HG02852 (cell line): ENCODE measurements at regions not wholly inside any gene's neighbourhood (a gene's known extent, or its start where the extent isn't known, plus 50 kb on each side); places are given as distances from the start of the nearest gene placed in this dataset.
A peak's percentile ranks its signal among the peaks of the same experiment; 100 is the strongest.
"Not testable (repeated sequence)": the region's sequence is repeated elsewhere in the genome, so short reads cannot be mapped to it uniquely, and the experiment has no call there.

Source experiments
- ATAC-seq: cut with Tn5 transposase; IDR thresholded peaks from one replicate; pipeline ENCODE4 v1.9.1; 2021; ENCODE audit warnings: mild to moderate bottlenecking, moderate library complexity; ENCODE audit not compliant: unreplicated experiment

- not testable (repeated sequence) for ATAC-seq
Measured at GRCh38 chr16:72729552-72729951, 318.4 kb downstream of the ZFHX3 start.

- no peak for ATAC-seq
Measured at GRCh38 chr16:72728516-72728915, 319.4 kb downstream of the ZFHX3 start.

GRCh38 chr16:72727565-72727964 lies 320.4 kb downstream of the ZFHX3 start:
- no peak for ATAC-seq

- ATAC-seq = no peak
Measured at GRCh38 chr16:72725643-72726042, 322.3 kb downstream of the ZFHX3 start.

GRCh38 chr16:72723781-72724180 lies 324.1 kb downstream of the ZFHX3 start:
- no peak for ATAC-seq

GRCh38 chr16:72722552-72722951 lies 325.4 kb downstream of the ZFHX3 start:
- ATAC-seq = no peak

DNA sequence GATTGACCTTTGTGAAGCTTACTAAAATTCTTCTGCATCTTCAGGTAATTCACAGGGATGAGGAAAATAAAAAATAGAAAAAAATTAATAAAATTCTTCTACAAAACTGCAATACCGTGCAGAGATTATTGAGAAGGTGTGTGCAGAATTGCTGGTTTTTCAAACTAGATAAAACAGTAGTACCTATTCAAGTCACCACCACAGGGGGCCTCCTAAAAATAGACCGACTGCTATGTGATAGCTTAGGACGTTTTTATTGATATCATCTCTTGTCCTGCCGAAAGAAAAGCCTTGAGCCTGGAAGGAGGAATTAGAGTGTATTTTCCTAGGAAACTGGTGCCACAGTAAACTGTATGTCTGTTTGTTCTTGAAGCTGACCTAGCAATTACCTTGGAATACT lies 325.9 kb downstream of the ZFHX3 start:
- ATAC-seq = no peak

DNA sequence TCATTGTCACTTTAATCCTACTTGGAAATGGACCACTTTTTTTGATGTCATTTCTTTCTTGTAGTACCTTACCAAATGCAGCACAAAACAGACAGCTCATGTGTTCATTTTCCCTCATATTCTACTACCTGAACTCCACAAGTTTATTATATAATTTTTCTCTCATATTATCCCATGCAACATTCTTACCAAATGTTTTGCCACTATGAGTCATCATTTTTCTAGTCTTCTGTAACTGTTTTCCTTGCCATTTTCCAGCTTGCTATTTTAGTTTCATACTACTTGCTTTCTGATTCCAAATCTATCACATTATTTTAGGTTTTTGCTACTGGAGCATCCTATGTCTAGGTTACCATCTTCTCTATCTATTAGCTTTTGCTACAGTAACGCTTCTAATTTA lies 332.7 kb downstream of the ZFHX3 start:
- no peak for ATAC-seq

- ATAC-seq = no peak
Measured at GRCh38 chr16:72711823-72712222, 336.1 kb downstream of the ZFHX3 start.

DNA sequence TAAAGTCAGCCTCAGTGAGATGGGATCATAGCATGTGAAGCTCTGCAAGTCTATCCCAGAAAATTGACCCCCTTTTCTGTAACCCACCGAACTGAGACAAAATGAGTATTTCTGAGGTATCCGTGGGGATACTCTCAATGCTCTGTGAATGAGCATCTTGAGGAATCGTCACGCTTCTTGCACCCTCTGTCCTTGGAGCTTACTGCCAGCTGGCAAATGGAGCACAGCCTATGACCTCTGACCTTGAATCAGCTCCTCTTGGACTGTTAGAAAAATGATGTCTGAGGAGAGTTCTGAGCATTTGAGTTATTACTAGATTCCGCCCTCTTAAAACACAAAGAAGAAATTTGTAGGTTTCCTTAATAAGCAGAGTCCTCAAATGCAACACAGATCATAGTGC lies 342.1 kb downstream of the ZFHX3 start:
- no peak for ATAC-seq

DNA sequence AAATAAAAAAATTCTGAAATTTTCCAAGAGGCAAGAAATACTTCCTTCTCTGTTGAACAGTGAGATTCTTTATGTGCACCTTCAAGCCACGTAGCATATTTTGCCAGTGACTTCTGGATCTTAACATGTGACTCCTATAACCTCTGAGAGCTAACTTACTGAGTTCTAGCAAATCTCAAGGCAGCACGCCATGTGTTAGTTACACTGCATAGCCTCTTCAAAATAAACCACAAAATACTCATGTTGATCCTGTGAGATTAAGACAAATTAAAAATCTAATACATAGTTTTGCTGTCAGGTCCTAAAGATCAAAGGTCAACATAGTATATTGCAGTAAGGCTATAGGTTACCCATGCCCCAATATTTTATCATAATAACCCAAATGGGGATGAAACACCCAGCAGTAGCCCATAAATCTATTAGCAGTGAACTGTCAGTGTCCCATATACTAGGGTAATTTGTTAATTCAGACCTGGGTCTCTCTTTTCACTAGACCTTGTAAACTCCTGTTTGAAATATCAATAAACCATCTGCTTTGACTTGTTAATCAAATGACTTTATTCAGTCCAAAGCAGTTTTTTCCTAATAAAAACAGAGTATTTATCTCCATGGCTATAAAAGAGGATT lies 343.1 kb downstream of the ZFHX3 start:
- no peak for ATAC-seq

GRCh38 chr16:72689851-72690250 lies 358.1 kb downstream of the ZFHX3 start:
- no peak for ATAC-seq

DNA sequence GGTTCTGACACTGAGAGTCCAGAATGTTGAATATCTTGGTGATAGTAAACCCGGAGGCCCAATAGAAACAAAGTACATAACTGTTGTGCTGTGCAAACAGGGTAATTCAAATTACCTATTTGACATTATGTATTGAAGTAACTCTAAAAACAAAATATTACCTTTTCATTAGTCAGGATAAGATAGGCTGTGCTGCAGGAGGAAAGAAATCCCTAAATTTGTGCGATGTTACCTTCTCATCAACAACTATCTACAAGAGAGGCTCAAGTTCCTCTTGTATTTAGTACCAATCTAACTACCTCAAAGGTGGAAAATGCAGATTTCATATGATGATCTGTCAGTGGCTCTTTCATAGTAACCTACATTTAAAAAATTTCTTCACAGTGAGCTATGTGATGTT lies 367.2 kb downstream of the ZFHX3 start:
- no peak for ATAC-seq

GRCh38 chr16:72679856-72680255 lies 368.1 kb downstream of the ZFHX3 start:
- ATAC-seq = no peak

GRCh38 chr16:72677662-72678447 lies 370.1 kb downstream of the ZFHX3 start:
- ATAC-seq = no peak

DNA sequence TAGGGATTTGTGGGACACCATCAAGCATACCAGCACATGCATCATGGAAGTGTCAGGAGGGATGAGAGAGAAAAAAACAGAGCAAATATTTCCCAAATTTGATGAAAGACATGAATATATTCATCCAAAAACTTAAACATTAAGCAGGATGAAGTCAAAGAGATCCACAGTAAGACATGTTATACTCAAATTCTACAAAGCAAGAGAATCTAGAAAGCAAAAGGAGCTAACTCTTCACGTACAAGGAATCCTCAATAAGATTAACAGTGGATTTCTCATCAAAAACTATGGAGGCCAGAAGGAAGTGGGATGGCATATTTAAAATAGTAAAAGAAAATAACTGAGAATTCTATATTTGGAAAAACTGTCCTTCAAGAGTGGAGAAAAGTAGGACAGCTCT lies 374.8 kb downstream of the ZFHX3 start:
- no peak for ATAC-seq

GRCh38 chr16:72666267-72666666 lies 381.7 kb downstream of the ZFHX3 start:
- ATAC-seq = no peak

DNA sequence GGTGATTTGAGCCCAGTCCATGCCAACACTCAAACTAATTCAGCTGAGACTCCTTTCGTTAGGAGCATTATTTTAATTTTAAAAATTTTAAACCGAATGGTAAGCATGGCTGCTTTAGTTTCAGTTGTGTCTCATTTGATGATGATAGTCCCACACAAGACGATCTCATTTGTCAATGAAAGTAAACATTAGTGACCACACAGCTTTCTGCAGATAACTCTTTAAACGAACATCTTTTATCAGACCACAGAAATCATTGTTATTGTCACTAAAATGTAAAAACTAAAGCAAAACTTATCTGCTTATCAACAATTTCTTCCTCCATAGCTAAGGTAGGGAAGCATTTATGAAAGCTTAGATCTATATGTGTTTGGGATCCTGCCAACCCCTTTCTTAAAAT lies 382.2 kb downstream of the ZFHX3 start:
- ATAC-seq = no peak

DNA sequence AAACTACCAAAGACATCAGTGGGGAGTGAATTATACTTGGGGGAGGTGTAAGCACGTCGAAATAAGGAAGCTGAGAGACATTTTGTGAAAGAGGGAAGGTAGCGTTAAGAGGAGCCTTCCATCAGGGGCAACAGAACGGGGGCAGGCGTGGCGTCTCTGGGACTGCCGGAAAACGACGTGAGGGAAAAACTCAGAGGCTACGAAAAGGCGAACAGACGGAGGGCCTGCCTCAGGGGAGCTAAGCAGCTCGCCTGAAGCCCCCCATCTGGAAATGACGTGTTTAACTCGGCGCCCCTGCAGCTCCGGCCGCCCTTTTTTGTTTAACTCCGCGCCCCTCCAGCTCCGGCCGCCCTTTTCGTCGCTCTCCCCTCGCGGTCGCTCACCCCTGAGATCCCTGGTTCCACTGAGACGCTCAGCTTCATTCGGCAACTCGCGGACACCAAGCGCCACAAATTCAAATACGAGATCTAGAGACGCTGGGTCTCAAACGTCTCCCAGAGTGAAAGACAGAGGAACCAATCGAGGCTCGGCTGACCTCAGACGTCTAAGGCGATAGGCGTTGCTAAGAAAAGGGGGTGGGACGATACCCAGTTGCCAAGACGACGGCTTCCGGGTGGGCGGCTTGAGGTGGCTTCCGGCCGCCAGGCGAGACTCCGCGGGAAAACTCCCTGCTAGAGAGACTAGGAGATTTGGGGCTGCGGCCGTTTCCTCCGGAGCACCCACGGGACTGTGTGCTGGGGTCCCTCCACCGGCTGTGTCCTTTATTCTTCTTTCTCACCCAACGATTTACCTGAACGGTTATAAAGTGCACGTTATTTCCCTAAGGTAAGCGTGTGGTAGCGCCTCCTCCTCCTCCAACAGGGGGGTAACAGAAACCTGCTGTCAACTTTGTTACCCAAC lies 383.2 kb downstream of the ZFHX3 start:
- ATAC-seq = peak; percentile 100

DNA sequence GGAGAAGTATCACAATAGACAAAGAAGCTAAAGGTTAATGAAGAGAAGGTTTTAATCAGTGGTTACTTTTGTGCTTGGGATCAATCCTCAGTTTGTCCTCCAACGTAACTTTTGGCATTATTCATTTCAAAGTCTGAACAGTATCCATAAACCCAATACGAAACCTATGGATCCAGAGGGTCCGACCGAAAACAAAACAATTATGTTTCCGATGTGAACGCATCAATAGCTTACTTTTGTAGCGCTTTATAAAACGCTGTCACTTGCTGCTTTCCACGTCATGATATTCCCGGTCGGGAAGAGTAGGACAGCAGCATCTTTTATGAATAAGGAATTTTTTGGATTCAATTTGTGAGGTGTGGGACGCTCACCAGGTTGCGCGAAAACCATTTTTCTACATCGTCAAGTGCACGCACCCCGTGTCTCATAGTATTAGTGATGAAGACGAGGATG lies 383.8 kb downstream of the ZFHX3 start:
- ATAC-seq = no peak

- ATAC-seq = no peak
Measured at GRCh38 chr16:72658888-72659717, 388.8 kb downstream of the ZFHX3 start.
